ENCODE measurements at regions not wholly inside any gene's neighbourhood (a gene's known extent, or its start where the extent isn't known, plus 50 kb on each side); places are given as distances from the start of the nearest gene placed in this dataset.
"Not testable (repeated sequence)": the region's sequence is repeated elsewhere in the genome, so short reads cannot be mapped to it uniquely, and the experiment has no call there.

DNA sequence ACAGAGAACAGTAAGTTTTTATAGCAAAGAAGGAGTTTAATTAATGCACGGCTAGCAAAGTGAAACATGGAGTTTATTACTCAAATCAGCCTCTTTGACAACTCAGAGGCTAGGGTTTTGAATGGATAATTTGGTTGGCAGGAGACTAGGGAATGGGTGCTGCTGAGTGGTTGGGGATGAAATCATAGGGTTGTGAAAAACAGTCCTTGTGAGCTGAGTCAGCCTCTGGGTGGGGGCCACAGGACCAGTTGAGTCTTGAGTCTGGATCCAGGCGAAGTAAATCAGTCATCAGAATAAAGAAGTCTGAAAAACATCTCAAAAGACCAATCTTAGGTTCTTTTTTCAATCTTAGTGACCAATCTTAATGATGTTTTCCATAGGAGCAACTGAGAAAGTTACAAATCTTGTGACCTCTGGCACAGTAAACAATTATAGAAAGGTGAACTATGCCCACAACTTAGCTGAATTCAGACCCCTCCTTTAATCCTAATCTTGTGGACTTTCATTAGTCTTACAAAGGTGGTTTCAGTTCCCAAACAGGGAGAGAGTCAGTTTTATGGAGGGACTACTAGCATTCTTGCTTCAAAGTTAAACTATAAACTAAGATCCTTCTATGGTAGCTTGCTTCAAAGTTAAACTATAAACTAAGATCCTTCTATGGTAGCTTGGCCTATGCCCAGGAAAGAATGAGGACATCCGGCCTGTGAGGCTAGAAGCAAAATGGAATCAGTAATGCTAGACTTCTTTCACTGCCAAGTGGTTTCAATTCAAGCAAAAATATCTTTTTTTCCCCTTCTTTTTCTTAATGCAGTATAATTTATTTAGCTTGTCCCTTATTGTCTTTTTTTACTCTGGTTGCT lies 84.5 kb downstream of the AASDHPPT start:
- no peak for DNase-seq (ENCODE audit: low read depth)
- TF ChIP-seq, protein P1, sequence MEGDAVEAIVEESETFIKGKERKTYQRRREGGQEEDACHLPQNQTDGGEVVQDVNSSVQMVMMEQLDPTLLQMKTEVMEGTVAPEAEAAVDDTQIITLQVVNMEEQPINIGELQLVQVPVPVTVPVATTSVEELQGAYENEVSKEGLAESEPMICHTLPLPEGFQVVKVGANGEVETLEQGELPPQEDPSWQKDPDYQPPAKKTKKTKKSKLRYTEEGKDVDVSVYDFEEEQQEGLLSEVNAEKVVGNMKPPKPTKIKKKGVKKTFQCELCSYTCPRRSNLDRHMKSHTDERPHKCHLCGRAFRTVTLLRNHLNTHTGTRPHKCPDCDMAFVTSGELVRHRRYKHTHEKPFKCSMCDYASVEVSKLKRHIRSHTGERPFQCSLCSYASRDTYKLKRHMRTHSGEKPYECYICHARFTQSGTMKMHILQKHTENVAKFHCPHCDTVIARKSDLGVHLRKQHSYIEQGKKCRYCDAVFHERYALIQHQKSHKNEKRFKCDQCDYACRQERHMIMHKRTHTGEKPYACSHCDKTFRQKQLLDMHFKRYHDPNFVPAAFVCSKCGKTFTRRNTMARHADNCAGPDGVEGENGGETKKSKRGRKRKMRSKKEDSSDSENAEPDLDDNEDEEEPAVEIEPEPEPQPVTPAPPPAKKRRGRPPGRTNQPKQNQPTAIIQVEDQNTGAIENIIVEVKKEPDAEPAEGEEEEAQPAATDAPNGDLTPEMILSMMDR (conservative IDR thresholded peaks at IDR 0.05; ENCODE audit: low read depth, low read length), result no peak
- H3K4me3 ChIP-seq (ENCODE audit: low read depth, low read length), result no peak overlapping the region

DNA sequence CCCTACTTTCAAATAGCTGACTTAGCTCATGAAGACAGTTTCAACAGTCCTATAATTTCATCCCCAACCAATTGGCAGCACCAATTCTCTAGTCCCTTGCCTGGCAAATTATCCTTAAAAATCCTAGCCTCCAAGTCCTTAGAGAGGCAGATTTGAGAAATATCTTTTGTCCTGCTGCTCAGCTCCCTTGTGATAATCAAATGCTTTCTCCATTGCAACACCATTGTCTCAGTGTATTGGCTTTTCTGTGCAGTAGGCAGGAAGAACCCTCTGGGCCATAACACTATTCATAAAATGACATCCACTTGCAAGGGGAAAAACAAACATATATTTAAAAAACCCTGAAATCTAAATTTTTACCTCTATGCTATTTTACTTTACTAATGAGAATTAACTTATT lies 89.6 kb downstream of the AASDHPPT start:
- TF ChIP-seq, protein P1 (conservative IDR thresholded peaks at IDR 0.05; ENCODE audit: low read depth, low read length), result no peak
- DNase-seq (ENCODE audit: low read depth), result no peak
- no peak overlapping the region for H3K4me3 ChIP-seq (ENCODE audit: low read depth, low read length)

DNA sequence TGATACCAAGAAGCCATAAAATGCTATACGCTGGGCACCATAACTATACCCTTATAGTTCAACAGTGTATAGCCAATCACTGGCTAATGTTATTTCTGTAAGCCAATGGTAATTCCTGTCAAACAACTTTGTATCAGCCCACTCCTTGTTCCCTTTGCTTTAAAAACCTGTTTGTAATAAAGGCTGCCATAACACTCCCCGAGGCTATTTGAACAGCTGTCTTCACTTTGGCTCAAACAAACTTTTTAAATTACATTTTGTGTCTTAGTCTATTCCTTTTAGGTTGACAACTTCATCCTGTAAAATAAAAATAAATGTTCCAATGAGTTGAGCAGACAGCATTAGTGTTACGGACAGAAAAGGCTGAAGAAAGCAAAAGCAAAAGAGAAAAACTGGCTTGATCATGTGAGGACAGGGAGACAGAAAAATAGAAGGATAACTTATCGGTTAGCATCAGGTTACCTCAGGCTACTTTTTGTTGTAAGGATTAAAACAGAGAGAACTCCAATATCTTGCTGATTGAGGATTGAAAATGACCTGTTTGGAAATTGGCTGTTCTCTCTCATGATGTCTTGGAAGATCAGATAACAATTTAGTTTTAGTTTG lies 95.0 kb downstream of the AASDHPPT start:
- H3K4me3 ChIP-seq (ENCODE audit: low read depth, low read length), result no peak overlapping the region

DNA sequence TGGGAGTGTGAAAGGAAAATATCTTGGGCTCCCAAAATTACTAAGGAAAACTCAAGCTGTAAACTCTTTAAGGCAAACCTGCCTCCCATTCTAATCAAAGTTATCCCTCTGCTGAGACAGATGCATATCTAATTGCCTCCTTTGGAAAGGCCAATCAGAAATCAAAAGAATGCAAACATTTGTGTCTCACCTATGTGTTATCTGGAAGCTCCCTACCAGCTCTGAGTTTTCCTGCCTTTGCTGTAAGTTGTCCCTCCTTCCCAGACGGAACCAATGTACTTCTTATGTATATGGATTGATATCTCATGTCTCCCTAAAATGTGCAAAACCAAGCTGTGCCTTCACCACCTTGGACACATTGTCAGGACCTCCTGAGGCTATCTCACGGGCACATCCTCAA lies 95.8 kb downstream of the AASDHPPT start:
- TF ChIP-seq, protein P1 (conservative IDR thresholded peaks at IDR 0.05; ENCODE audit: low read depth, low read length), result no peak
- no peak overlapping the region for H3K4me3 ChIP-seq (ENCODE audit: low read depth, low read length)
- DNase-seq (ENCODE audit: low read depth), result no peak

More for the DNA sequence above, 95.0 kb downstream of the AASDHPPT start:
- peak; percentile 18 for DNase-seq (ENCODE audit: low read depth)
- TF ChIP-seq, protein P1 (conservative IDR thresholded peaks at IDR 0.05; ENCODE audit: low read depth, low read length), result no peak

DNA sequence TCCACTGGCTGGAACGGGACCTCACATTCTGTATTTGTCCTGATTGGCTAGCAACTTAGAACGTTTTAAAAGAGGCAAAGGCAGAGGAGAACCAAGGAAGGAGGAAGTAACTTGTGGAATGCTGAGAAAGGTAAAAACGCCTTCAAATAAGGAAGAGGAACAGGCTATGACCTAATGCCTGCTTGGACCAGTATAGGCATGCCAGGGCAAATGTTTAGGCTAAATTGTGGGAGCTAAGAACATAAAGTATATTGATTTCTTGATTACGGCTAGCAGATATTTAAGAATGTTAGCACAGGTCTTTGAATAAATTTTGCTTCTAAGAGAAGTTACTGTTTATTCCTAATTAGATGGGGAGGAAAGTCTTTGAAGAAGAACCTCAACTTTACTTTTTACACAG lies 96.5 kb downstream of the AASDHPPT start:
- H3K4me3 ChIP-seq (ENCODE audit: low read depth, low read length); DNase-seq (ENCODE audit: low read depth): not testable (repeated sequence)

DNA sequence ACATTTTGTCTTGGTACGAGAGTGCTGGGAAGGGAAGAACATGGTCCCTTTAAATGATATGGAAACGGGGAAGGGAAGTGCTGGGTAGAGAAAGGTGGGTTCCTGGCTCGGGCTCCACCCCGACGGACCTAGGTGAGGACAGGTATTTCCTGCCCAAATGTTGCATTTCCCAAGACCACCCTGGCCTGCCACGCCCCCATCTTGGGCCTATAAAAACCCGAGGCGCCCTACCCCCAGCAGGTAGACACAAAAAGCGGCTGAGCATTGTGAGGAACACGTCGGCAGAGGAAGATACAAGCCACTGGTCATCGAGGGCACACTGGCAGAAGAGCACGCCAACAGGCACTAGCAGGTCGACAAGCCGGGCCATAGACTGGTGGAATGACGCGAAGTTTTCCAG lies 99.4 kb downstream of the AASDHPPT start:
- no peak overlapping the region for H3K4me3 ChIP-seq (ENCODE audit: low read depth, low read length)
- no peak for DNase-seq (ENCODE audit: low read depth)
- TF ChIP-seq, protein P1 (conservative IDR thresholded peaks at IDR 0.05; ENCODE audit: low read depth, low read length), result no peak

DNA sequence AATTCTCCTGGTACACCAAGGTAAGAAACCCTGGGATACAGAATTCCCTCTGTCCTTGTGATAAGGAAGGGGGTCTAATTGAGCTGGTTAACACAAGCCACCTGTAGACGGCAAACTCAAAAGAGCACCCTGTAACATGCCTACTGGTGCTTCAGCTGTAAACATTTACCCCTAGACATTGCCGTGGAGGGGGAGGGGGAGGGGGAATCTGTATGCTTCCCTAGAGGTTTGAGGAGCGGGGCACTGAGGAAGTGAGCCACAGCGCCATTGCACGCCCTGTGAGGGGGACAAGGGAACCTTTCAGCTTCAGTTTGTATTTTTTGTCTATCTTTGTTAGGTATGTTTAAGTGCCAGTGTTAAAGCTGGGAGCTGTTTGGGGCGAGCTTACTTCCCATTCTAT lies 99.8 kb downstream of the AASDHPPT start:
- TF ChIP-seq, protein P1 (conservative IDR thresholded peaks at IDR 0.05; ENCODE audit: low read depth, low read length), result no peak
- H3K4me3 ChIP-seq (ENCODE audit: low read depth, low read length), result no peak overlapping the region
- no peak for DNase-seq (ENCODE audit: low read depth)
